Neural cell (in vitro differentiated cells): ENCODE measurements at regions not wholly inside any gene's neighbourhood (a gene's known extent, or its start where the extent isn't known, plus 50 kb on each side); places are given as distances from the start of the nearest gene placed in this dataset.

Experiments used
- H2AFZ ChIP-seq: fragments of 200-600, 300-800 bp; sonication (generic), shearing (Covaris generic); 2 replicates; pipeline ENCODE4 v1.6.0; 2014; ENCODE audit warnings: low read depth, mild to moderate bottlenecking, antibody characterized with exemption, low read length, moderate library complexity
- H3F3A ChIP-seq: fragments of 200-600 bp; shearing (Covaris generic); 2 replicates; pipeline ENCODE4 v1.6.1; 2016; ENCODE audit warnings: mild to moderate bottlenecking, moderate library complexity, mixed read lengths, antibody characterized with exemption, low read length; ENCODE audit not compliant: insufficient read depth, poor library complexity, severe bottlenecking
- H3K27ac ChIP-seq: fragments of 200-600, 300-800 bp; sonication (generic), shearing (Covaris generic); 2 replicates; pipeline ENCODE4 v1.5.1; 2014; ENCODE audit warnings: mild to moderate bottlenecking, low read length, moderate library complexity
- H3K27me3 ChIP-seq: fragments of 300-800, 200-600 bp; sonication (generic), shearing (Covaris generic); 2 replicates; pipeline ENCODE4 v1.6.0; 2014; ENCODE audit warnings: mild to moderate bottlenecking, low read depth, low read length, moderate library complexity; ENCODE audit not compliant: insufficient read depth
- H3K36me3 ChIP-seq: fragments of 300-800, 200-600 bp; sonication (generic), shearing (Covaris generic); 2 replicates; pipeline ENCODE4 v1.5.1; 2014; ENCODE audit warnings: mild to moderate bottlenecking, antibody characterized with exemption, low read length, moderate library complexity; ENCODE audit not compliant: insufficient read depth
- H3K4me2 ChIP-seq: fragments of 300-800, 200-600 bp; sonication (generic), shearing (Covaris generic); 2 replicates; pipeline ENCODE4 v1.6.0; 2014; ENCODE audit warnings: mild to moderate bottlenecking, low read length
- H3K4me3 ChIP-seq: fragments of 300-800, 200-600 bp; sonication (generic), shearing (Covaris generic); 2 replicates; pipeline ENCODE4 v1.5.1; 2014; ENCODE audit warnings: mild to moderate bottlenecking, low read length, moderate library complexity
- H3K79me2 ChIP-seq: fragments of 200-600 bp; shearing (Covaris generic); replicated peaks from 2 replicates; pipeline ENCODE4 v1.6.0; 2014; ENCODE audit warnings: mild to moderate bottlenecking, low read length, moderate library complexity; ENCODE audit not compliant: insufficient read depth
- H3K9ac ChIP-seq: fragments of 300-800, 200-600 bp; sonication (generic), shearing (Covaris generic); 2 replicates; pipeline ENCODE4 v1.6.1; 2016; ENCODE audit warnings: mild to moderate bottlenecking, low read length, mixed read lengths
- H3K9me2 ChIP-seq: fragments of 200-600 bp; shearing (Covaris generic); 2 replicates; pipeline ENCODE4 v1.6.1; 2016; ENCODE audit warnings: mild to moderate bottlenecking, low read length, mixed read lengths; ENCODE audit not compliant: insufficient read depth
- H3K9me3 ChIP-seq: fragments of 200-600, 300-800 bp; sonication (generic), shearing (Covaris generic); 2 replicates; pipeline ENCODE4 v1.6.1; 2016; ENCODE audit warnings: mild to moderate bottlenecking, mixed run types, low read length, moderate library complexity, mixed read lengths
- H4K20me1 ChIP-seq: fragments of 200-600 bp; shearing (Covaris generic); 2 replicates; pipeline ENCODE4 v1.6.1; 2016; ENCODE audit warnings: mild to moderate bottlenecking, mixed run types; ENCODE audit not compliant: insufficient read depth
- CTCF ChIP-seq: fragments of 450-650 bp; IDR thresholded peaks from 2 replicates; pipeline ENCODE4 v1.5.1; 2014; ENCODE audit warnings: antibody characterized with exemption, mild to moderate bottlenecking, moderate library complexity; ENCODE audit not compliant: poor library complexity, severe bottlenecking
- EP300 ChIP-seq: fragments of 450-650 bp; conservative IDR thresholded peaks from 2 replicates; pipeline ENCODE4 v1.6.1; 2014; ENCODE audit warnings: antibody characterized with exemption, mild to moderate bottlenecking, moderate library complexity; ENCODE audit not compliant: poor library complexity, severe bottlenecking
- EZH2 ChIP-seq: fragments of 200-600, 300-800 bp; shearing (Covaris generic), sonication (generic); IDR thresholded peaks from 2 replicates; pipeline ENCODE4 v1.6.1; 2014; ENCODE audit warnings: antibody characterized with exemption, low read length, borderline replicate concordance, mild to moderate bottlenecking; ENCODE audit not compliant: insufficient read depth, poor library complexity, severe bottlenecking
- POLR2AphosphoS5 ChIP-seq: IDR thresholded peaks from 2 replicates; pipeline ENCODE4 v1.6.1; 2012
- RAD21 ChIP-seq: fragments of 450-650 bp; conservative IDR thresholded peaks from 2 replicates; pipeline ENCODE4 v1.6.1; 2014; ENCODE audit warnings: antibody characterized with exemption, mild to moderate bottlenecking, moderate library complexity
- REST ChIP-seq: IDR thresholded peaks from 2 replicates; pipeline ENCODE4 v1.6.1; 2012; ENCODE audit warnings: borderline replicate concordance
- SMC3 ChIP-seq: fragments of 450-650 bp; conservative IDR thresholded peaks from 2 replicates; pipeline ENCODE4 v1.6.1; 2014; ENCODE audit warnings: antibody characterized with exemption, mild to moderate bottlenecking, moderate library complexity; ENCODE audit not compliant: poor library complexity
- TAF1 ChIP-seq: IDR thresholded peaks from 2 replicates; pipeline ENCODE4 v1.6.1; 2012; ENCODE audit warnings: low read depth

- Histone ChIP-seq H3K9me3 (no peaks in the 10 kb centered on the region), H3K4me3 (no peak overlapping the region), H3K27ac (no peak overlapping the region), H4K20me1 (no peaks in the 10 kb centered on the region), H3K9ac (no peak overlapping the region), H3K79me2 (no peaks in the 10 kb centered on the region), H3K36me3 (no peaks in the 10 kb centered on the region), H2AFZ (no peak overlapping the region), H3K4me2 (no peak overlapping the region), H3K9me2 (no peaks in the 10 kb centered on the region), H3F3A (no peaks in the 10 kb centered on the region), H3K27me3 (no peaks in the 10 kb centered on the region)
- TF ChIP-seq CTCF (peak; percentile 70), RAD21 (peak; percentile 60), EP300 (no peak), SMC3 (peak; percentile 71)
Observed at GRCh38 chr3:139111392-139112229, 66.9 kb upstream of the PRR23C start.

GRCh38 chr3:139112230-139112558 lies 67.5 kb upstream of the PRR23C start:
- no peak overlapping the region for H3K27ac ChIP-seq
- no peak overlapping the region for H3K4me3 ChIP-seq
- no peak overlapping the region for H3K9ac ChIP-seq
- no peak for TF ChIP-seq SMC3
- no peak for TF ChIP-seq CTCF
- no peak for TF ChIP-seq EZH2
- TF ChIP-seq TAF1: no peak
- TF ChIP-seq POLR2AphosphoS5: no peak
- TF ChIP-seq REST: no peak
- no peak overlapping the region for H2AFZ ChIP-seq
- no peaks in the 10 kb centered on the region for H3K27me3 ChIP-seq
- H3K79me2 ChIP-seq: no peaks in the 10 kb centered on the region
- H4K20me1 ChIP-seq: no peaks in the 10 kb centered on the region
- no peaks in the 10 kb centered on the region for H3K9me3 ChIP-seq
- H3K36me3 ChIP-seq: no peaks in the 10 kb centered on the region
- no peaks in the 10 kb centered on the region for H3F3A ChIP-seq
- no peaks in the 10 kb centered on the region for H3K9me2 ChIP-seq
- no peak overlapping the region for H3K4me2 ChIP-seq
